A673 (cell line): ENCODE measurements at regions not wholly inside any gene's neighbourhood (a gene's known extent, or its start where the extent isn't known, plus 50 kb on each side); places are given as distances from the start of the nearest gene placed in this dataset.

ENCODE experiments used
- CTCF ChIP-seq: fragments of 300-800, 200-600 bp; sonication (generic); conservative IDR thresholded peaks from 2 replicates; pipeline ENCODE4 v1.5.1; 2017; ENCODE audit warnings: low read depth, mild to moderate bottlenecking, antibody characterized with exemption, low read length, moderate library complexity, mixed read lengths
- EZH2 ChIP-seq: fragments of 200-600 bp; sonication (generic); IDR thresholded peaks from 2 replicates; pipeline ENCODE4 v1.6.1; 2017; ENCODE audit warnings: borderline replicate concordance, low read depth, mild to moderate bottlenecking, mixed read lengths, antibody characterized with exemption, low read length; ENCODE audit not compliant: poor library complexity, severe bottlenecking

DNA sequence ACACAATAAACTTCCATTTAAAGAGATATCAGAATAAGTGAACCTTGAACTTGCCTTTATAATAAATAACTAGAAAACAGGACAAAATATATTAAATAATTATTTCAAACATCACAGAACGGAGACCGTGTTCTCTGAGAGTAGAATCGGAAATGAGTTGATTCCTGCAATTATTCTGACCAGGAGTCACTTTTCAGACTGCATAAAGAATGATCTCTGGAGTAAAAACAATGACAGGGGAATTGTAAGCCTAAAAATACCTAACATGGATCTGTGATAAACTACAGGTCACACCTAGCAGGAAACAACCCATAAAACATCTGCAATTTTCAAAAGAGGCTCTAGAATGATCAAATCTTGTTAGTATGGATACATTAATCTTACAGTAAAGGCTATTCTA lies 577.5 kb upstream of the SORCS1 start:
- TF ChIP-seq CTCF (no peak), EZH2 (no peak)
